ENCODE measurements at regions not wholly inside any gene's neighbourhood (a gene's known extent, or its start where the extent isn't known, plus 50 kb on each side); places are given as distances from the start of the nearest gene placed in this dataset.

GRCh38 chr7:81170291-81170690 is 251.4 kb upstream of the SEMA3C start:
- WGBS (ENCODE audit: missing lambda C conversion rate): 85% methylated on average over 3 of the region's 3 CpGs
- no peak for TF ChIP-seq MAX (IDR thresholded peaks at IDR 0.05)
- no peak for TF ChIP-seq HOXB13 (CRISPR knock-in tag; IDR thresholded peaks at IDR 0.05; ENCODE audit: low read depth)
- TF ChIP-seq RAD21 (conservative IDR thresholded peaks at IDR 0.05 in 1 of 2, IDR thresholded peaks at IDR 0.05 in 1 of 2): no peak
- TF ChIP-seq CBX8 (IDR thresholded peaks at IDR 0.05): no peak
- no peak for TF ChIP-seq SMC3 (IDR thresholded peaks at IDR 0.05)
- no peak for TF ChIP-seq CTCF (IDR thresholded peaks at IDR 0.05)
- TF ChIP-seq ZSCAN20 (CRISPR knock-in tag; IDR thresholded peaks at IDR 0.05): no peak
- TF ChIP-seq HES2 (IDR thresholded peaks at IDR 0.05): no peak
- TF ChIP-seq NFE2L2 (conservative IDR thresholded peaks at IDR 0.05; ENCODE audit: low read length): no peak
- no peak for TF ChIP-seq NR3C1 (IDR thresholded peaks at IDR 0.05)
- TF ChIP-seq REST (IDR thresholded peaks at IDR 0.05): no peak
- no peak for TF ChIP-seq CBX2 (IDR thresholded peaks at IDR 0.05; ENCODE audit: borderline replicate concordance, low read depth)
- ATAC-seq (no peak), FAIRE-seq (peak; percentile 56), DNase-seq (ENCODE audit: low read depth in 1 of 2, low spot score in 1 of 2) (no peak)
- H3K4me1 ChIP-seq: peaks cover 33% of the 10 kb centered on the region
- no peak overlapping the region for H3K4me3 ChIP-seq
- POLR2A ChIA-PET: interaction anchor here (1.5 kb wide), 1 partner anchor 251 kb away, joined by 6 read pairs; the partner anchor contains the start of gene SEMA3C
- H3K27ac ChIP-seq: peak overlapping the region in 1 of 2 experiments; percentile 52; a peak in 3 of 6 replicates
- no peaks in the 10 kb centered on the region for H3K9me3 ChIP-seq
- H3K4me2 ChIP-seq: no peak overlapping the region
- CTCF ChIA-PET: no interaction called here

- TF ChIP-seq RARB (CRISPR knock-in tag; IDR thresholded peaks at IDR 0.05) (no peak), GATA3 (IDR thresholded peaks at IDR 0.05; ENCODE audit: borderline replicate concordance) (peak; percentile 23; the same call in 1 of the 2 replicates)
- POLR2A ChIA-PET: no interaction called here
- Histone ChIP-seq H3K9me3 (no peaks in the 10 kb centered on the region), H3K4me1 (peaks cover 20% of the 10 kb centered on the region), H3K27ac (no peak overlapping the region; a peak in 1 of 6 replicates), H3K4me2 (no peak overlapping the region), H3K4me3 (no peak overlapping the region)
- no peak for ATAC-seq
- DNase-seq (ENCODE audit: low read depth in 1 of 2, low spot score in 1 of 2): no peak
- WGBS (ENCODE audit: missing lambda C conversion rate): 74% methylated on average over 1 of the region's 1 CpG
- FAIRE-seq: no peak
- CTCF ChIA-PET: interaction anchor here (1.2 to 1.7 kb wide), 4 partner anchors 13 to 302 kb away, joined by 3 to 4 read pairs (median 3); no protein-coding TSS in a partner anchor
Observed at GRCh38 chr7:81167934-81168333, 249.1 kb upstream of the SEMA3C start.

GRCh38 chr7:81165070-81165469 is 246.2 kb upstream of the SEMA3C start:
- peaks cover 42% of the 10 kb centered on the region for H3K4me1 ChIP-seq
- H3K9me3 ChIP-seq: no peaks in the 10 kb centered on the region
- H3K4me3 ChIP-seq: no peak overlapping the region
- peak overlapping the region in 1 of 2 experiments; percentile 51; a peak in 3 of 6 replicates for H3K27ac ChIP-seq
- no peak overlapping the region for H3K4me2 ChIP-seq
- ChIA-PET CTCF (interaction anchor here (1.0 to 1.1 kb wide), 3 partner anchors 8 to 127 kb away, joined by 3 read pairs; no protein-coding TSS in a partner anchor), POLR2A (no interaction called here)
- FAIRE-seq (no peak), DNase-seq (ENCODE audit: low read depth in 1 of 2, low spot score in 1 of 2) (no peak), ATAC-seq (no peak)
- TF ChIP-seq BHLHE40 (IDR thresholded peaks at IDR 0.05; ENCODE audit: low read depth, low read length): no peak
- TF ChIP-seq NPAS2 (CRISPR knock-in tag; IDR thresholded peaks at IDR 0.05; ENCODE audit: borderline replicate concordance): no peak
- TF ChIP-seq NR3C1 (IDR thresholded peaks at IDR 0.05): no peak
- TF ChIP-seq PBX3 (IDR thresholded peaks at IDR 0.05): no peak
- no peak for TF ChIP-seq FOXS1 (CRISPR knock-in tag; IDR thresholded peaks at IDR 0.05)
- TF ChIP-seq RAD21 (conservative IDR thresholded peaks at IDR 0.05 in 1 of 2, IDR thresholded peaks at IDR 0.05 in 1 of 2): no peak
- no peak for TF ChIP-seq POLR2A (IDR thresholded peaks at IDR 0.05; ENCODE audit: low read length)
- no peak for TF ChIP-seq E2F6 (IDR thresholded peaks at IDR 0.05; ENCODE audit: borderline replicate concordance, low read depth)
- no peak for TF ChIP-seq HOXB5 (CRISPR knock-in tag; IDR thresholded peaks at IDR 0.05)
- TF ChIP-seq FOSL2 (IDR thresholded peaks at IDR 0.05): no peak
- no peak for TF ChIP-seq FOSL2 (CRISPR knock-in tag; IDR thresholded peaks at IDR 0.05)
- no peak for TF ChIP-seq HOXA7 (CRISPR knock-in tag; IDR thresholded peaks at IDR 0.05)
- TF ChIP-seq RFX5 (IDR thresholded peaks at IDR 0.05): no peak
- TF ChIP-seq CBX8 (IDR thresholded peaks at IDR 0.05): no peak
- no peak for TF ChIP-seq RCOR1 (IDR thresholded peaks at IDR 0.05; ENCODE audit: low read depth, low read length)
- WGBS (ENCODE audit: missing lambda C conversion rate): 93% methylated on average over 4 of the region's 4 CpGs
